Activated CD4-positive, alpha-beta memory T cell treated with anti-CD3 and anti-CD28 coated beads for 36 hours (primary cell): ENCODE measurements at regions not wholly inside any gene's neighbourhood (a gene's known extent, or its start where the extent isn't known, plus 50 kb on each side); places are given as distances from the start of the nearest gene placed in this dataset.

Experiments used
- CTCF ChIA-PET: fragments of 350-600 bp; sonication (Branson Sonifier 250); formaldehyde crosslinking; loops from one replicate; lab custom pipeline; 2021; ENCODE audit warnings: antibody characterized with exemption, inconsistent platforms; lab: Charles Lee
- POLR2A ChIA-PET: fragments of 350-600 bp; sonication (Branson Sonifier 250); formaldehyde crosslinking; loops from one replicate; lab custom pipeline; 2021; ENCODE audit warnings: antibody characterized with exemption; lab: Charles Lee
- DNase-seq: peaks from one replicate; pipeline ENCODE4 v3.0.0-alpha.2; 2020
- H3K27ac Mint-ChIP-seq: one replicate; pipeline ENCODE4 v1.8.0; 2021; ENCODE audit warnings: mixed read lengths
- H3K27me3 Mint-ChIP-seq: one replicate; pipeline ENCODE4 v1.8.0; 2021; ENCODE audit warnings: mixed read lengths
- H3K36me3 Mint-ChIP-seq: one replicate; pipeline ENCODE4 v1.8.0; 2021; ENCODE audit warnings: mixed read lengths
- H3K4me1 Mint-ChIP-seq: one replicate; pipeline ENCODE4 v1.8.0; 2021; ENCODE audit warnings: low read depth, mixed read lengths
- H3K4me3 Mint-ChIP-seq: one replicate; pipeline ENCODE4 v1.8.0; 2021; ENCODE audit warnings: mild to moderate bottlenecking, mixed read lengths
- H3K9me3 Mint-ChIP-seq: one replicate; pipeline ENCODE4 v1.8.0; 2021; ENCODE audit warnings: mixed read lengths
- intact Hi-C: fragments of 100-400 bp; cut with micrococcal nuclease; formaldehyde crosslinking; loops from one replicate; pipeline ENCODE4 v1.15.1; 2023

DNA sequence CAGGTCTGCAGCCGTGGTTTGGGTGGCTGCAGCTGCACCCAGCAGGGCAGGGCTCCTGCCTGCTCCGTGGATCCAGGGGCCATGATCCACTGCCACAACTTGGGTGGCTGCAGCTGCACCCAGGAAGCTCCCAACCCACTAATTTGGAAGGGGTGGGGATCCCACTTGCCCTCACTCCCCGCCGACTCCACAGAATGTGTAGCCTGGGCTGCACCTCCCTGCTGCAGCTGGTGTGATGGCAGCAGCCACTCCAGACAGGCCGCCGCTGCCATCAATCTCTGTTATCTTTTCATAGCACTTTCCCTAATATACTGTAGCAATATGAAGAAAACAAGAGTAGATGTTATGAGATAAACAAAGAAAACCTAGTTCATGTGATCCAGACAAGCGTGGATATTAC, 137.8 kb upstream of the CNTN3 start:
- no peak for DNase-seq
- H3K27me3 Mint-ChIP-seq: no peaks in the 10 kb centered on the region
- no peaks in the 10 kb centered on the region for H3K36me3 Mint-ChIP-seq
- H3K4me3 Mint-ChIP-seq: no peak overlapping the region
- H3K9me3 Mint-ChIP-seq: peaks cover 16% of the 10 kb centered on the region
- H3K27ac Mint-ChIP-seq: no peak overlapping the region
- no peaks in the 10 kb centered on the region for H3K4me1 Mint-ChIP-seq
- intact Hi-C loops: no loop called here
- ChIA-PET CTCF (no interaction called here), POLR2A (no interaction called here)

DNA sequence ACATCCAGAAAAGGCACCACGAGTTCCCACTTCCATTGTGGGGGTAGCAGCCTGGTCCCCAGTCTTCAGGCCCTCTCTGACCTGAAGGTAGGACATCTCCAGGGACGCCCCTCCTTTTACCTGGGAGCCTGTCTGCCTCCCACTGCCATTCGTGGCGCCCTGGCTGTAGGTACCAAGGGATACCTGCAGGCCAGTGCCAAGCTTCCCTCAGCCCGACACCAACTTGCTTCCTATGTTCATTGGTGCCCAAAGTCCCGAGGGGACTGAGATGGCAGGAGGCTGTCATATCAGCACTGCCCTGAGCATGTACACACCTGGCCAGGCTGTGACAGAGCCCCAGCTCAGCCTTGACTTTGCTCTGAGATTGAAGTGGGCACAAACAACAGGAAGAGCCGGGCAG, 137.3 kb upstream of the CNTN3 start:
- H3K4me3 Mint-ChIP-seq: no peak overlapping the region
- ChIA-PET CTCF (no interaction called here), POLR2A (no interaction called here)
- no peaks in the 10 kb centered on the region for H3K4me1 Mint-ChIP-seq
- no peaks in the 10 kb centered on the region for H3K27me3 Mint-ChIP-seq
- DNase-seq: no peak
- H3K36me3 Mint-ChIP-seq: no peaks in the 10 kb centered on the region
- H3K9me3 Mint-ChIP-seq: peaks cover 19% of the 10 kb centered on the region
- intact Hi-C loops: no loop called here
- H3K27ac Mint-ChIP-seq: no peak overlapping the region

DNA sequence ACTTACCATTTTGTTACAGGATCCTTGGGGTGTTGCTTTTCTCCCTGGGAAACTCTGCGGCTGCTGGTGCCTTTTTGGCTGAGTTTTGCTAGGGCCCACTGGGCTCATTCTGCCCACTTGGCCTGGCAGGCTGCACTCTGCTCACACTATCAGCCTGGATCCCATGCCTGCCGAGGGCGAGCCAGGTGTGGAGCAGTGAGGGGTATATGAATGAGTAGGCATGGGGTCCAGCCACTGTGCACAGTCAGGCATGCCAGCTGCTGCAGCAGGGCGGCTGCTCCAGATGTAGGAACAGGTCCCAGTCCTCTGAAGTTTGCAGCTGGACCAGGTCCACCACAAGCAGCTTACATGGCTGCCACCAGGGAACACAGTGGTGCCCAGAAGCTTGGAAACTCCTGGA, 136.4 kb upstream of the CNTN3 start:
- Mint-ChIP-seq H3K36me3 (no peaks in the 10 kb centered on the region), H3K4me1 (no peaks in the 10 kb centered on the region), H3K4me3 (no peak overlapping the region), H3K9me3 (peaks cover 21% of the 10 kb centered on the region), H3K27ac (no peak overlapping the region), H3K27me3 (no peaks in the 10 kb centered on the region)
- POLR2A ChIA-PET: no interaction called here
- DNase-seq: no peak
- CTCF ChIA-PET: no interaction called here
- intact Hi-C loops: no loop called here

DNA sequence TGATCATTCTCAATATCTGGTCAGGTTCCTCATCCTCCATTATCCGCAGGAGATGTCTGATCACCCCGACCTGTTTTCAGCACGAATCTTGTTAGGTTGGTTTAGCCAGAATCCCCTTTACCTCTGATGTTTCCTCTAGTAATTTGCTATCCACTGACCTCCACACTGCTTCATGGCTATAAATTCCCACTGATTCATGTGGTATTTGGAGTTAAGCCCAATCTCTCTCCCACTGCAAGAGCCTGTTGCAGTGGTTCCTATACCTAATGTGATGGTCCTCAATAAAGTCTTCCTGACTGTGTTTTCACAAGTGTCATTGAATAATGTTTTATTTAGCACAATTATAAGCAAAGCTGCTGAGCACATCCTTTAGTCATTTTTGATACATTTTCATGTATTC, 124.8 kb upstream of the CNTN3 start:
- no peaks in the 10 kb centered on the region for H3K36me3 Mint-ChIP-seq
- DNase-seq: no peak
- H3K9me3 Mint-ChIP-seq: peaks cover 12% of the 10 kb centered on the region
- intact Hi-C loops: no loop called here
- H3K27me3 Mint-ChIP-seq: no peaks in the 10 kb centered on the region
- H3K4me3 Mint-ChIP-seq: no peak overlapping the region
- CTCF ChIA-PET: no interaction called here
- H3K27ac Mint-ChIP-seq: no peak overlapping the region
- no peaks in the 10 kb centered on the region for H3K4me1 Mint-ChIP-seq
- POLR2A ChIA-PET: no interaction called here

DNA sequence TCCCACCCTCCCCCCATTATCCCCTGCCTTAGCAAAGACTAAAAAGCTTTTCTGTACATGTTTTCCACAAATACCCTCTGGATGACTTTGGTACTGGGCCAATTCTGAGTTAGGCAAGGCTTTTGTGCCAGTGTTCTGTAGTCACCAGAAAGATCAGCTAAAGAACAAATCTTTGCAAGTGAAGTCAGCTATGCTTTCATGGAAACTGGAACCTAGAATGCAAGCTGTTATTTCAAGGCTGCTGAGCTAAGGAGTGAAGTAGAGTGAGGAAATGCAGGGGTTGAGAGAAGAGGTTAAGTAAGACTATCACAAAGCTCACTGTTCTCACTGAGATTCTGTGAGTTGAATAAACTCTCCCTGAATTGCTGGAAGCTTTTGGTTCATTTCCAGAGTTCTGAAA, 107.8 kb upstream of the CNTN3 start:
- Mint-ChIP-seq H3K36me3 (no peaks in the 10 kb centered on the region), H3K27ac (no peak overlapping the region), H3K4me1 (no peaks in the 10 kb centered on the region), H3K27me3 (no peaks in the 10 kb centered on the region), H3K4me3 (no peak overlapping the region), H3K9me3 (peaks cover 16% of the 10 kb centered on the region)
- ChIA-PET POLR2A (no interaction called here), CTCF (no interaction called here)
- no peak for DNase-seq
- intact Hi-C loops: no loop called here

DNA sequence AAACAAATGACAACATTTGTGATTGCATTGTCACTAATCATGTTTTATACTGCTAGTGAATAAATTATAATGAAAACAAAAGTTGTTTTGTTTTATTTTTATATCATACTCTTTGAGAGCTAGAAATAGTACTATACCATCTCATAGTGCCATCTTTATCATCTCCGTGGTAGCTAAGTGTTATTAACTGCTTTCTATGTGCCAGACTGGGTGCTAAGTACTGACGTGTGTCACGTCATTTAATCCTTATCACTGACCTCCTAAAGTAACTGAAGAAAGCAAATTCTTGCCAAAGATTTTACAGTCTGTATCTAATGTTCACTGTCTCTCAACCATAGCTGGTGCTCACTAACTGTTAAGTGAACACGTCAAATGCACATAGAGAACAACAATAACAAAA, 99.5 kb upstream of the CNTN3 start:
- POLR2A ChIA-PET: no interaction called here
- H3K4me1 Mint-ChIP-seq: no peaks in the 10 kb centered on the region
- no peak overlapping the region for H3K27ac Mint-ChIP-seq
- no peak for DNase-seq
- no peak overlapping the region for H3K4me3 Mint-ChIP-seq
- H3K27me3 Mint-ChIP-seq: no peaks in the 10 kb centered on the region
- peaks cover 35% of the 10 kb centered on the region for H3K9me3 Mint-ChIP-seq
- H3K36me3 Mint-ChIP-seq: no peaks in the 10 kb centered on the region
- intact Hi-C loops: no loop called here
- CTCF ChIA-PET: no interaction called here

DNA sequence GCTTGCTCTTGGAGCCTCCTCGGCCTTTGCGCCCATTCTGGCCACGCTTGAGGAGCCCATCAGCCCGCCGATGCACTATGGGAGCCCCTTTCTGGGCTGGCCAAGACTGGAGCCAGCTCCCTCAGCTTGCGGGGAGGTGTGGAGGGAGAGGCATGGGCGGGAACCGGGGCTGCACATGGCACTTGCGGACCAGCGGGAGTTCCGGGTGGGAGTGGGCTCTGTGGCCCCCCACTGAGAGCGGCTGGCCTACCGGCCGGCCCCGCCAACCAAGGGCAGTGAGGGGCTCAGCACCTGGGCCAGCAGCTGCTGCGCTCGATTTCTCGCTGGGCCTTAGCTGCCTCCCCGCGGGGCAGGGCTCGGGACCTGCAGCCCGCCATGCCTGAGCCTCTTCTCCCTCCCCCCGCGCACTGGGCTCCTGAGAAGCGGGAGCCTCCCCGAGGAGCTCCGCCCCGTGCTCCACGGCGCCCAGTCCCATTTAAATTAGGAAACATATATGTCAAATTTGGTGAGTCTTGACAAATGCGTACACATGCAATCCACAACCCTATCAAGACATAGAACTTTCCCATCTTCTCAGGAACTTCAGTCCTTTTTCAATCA, 97.6 kb upstream of the CNTN3 start:
- H3K27me3 Mint-ChIP-seq: no peaks in the 10 kb centered on the region
- ChIA-PET CTCF (no interaction called here), POLR2A (no interaction called here)
- H3K4me1 Mint-ChIP-seq: no peaks in the 10 kb centered on the region
- DNase-seq: no peak
- intact Hi-C loops: no loop called here
- H3K4me3 Mint-ChIP-seq: no peak overlapping the region
- no peaks in the 10 kb centered on the region for H3K36me3 Mint-ChIP-seq
- no peak overlapping the region for H3K27ac Mint-ChIP-seq
- peaks cover 30% of the 10 kb centered on the region for H3K9me3 Mint-ChIP-seq

DNA sequence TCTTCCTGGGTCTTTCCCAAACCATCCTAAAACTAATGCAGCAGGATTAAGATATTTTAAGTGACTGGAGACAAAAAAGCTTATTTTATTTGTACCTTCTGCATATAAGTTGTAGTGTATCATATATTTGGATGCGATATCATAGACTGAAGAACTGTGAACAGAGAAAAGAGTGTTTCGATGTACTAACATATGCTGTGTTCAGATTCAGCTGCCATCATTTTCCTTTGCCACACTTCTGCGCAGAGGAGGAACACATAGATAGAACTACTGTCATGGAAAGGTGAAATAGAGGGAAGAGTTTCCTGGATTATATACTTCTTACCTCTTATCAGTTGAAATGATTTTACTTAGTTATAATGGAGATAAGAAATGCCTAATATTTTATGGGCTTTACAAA, 95.5 kb upstream of the CNTN3 start:
- H3K27ac Mint-ChIP-seq: no peak overlapping the region
- intact Hi-C loops: no loop called here
- H3K36me3 Mint-ChIP-seq: no peaks in the 10 kb centered on the region
- DNase-seq: no peak
- no peak overlapping the region for H3K4me3 Mint-ChIP-seq
- CTCF ChIA-PET: no interaction called here
- H3K4me1 Mint-ChIP-seq: no peaks in the 10 kb centered on the region
- peaks cover 34% of the 10 kb centered on the region for H3K9me3 Mint-ChIP-seq
- POLR2A ChIA-PET: no interaction called here
- H3K27me3 Mint-ChIP-seq: no peaks in the 10 kb centered on the region

DNA sequence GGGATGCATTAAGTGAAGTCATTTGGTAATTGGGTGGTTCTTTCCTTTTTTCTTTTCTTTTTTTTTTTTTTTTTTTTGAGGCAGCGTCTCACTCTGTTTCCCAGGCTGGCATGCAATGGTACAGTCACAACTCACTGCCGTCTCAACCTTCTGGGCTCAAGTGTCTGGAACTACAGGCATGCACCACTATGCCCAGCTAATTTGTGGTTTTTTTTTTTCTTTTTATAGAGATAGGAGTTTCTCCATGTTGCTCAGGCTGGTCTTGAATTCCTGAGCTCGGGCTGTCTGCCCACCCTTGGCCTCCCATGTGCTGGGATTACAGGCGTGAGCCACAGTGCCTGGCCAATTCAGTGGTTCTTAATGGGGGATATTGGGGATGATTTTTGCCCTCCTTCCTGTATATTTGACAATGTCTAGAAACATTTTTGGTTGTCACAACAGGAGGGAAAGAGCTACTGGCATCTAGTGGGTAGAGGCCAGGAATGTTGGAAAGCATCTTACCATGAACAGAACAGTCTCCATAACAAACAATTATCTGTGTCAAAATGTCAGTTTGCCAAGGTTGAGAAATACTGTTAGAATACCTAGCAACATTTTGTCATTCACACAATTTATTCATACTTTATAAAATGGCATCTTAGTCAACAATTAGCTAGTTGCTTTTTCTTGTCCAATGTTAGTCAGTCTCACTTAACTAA, 79.4 kb upstream of the CNTN3 start:
- ChIA-PET POLR2A (no interaction called here), CTCF (no interaction called here)
- Mint-ChIP-seq H3K36me3 (no peaks in the 10 kb centered on the region), H3K4me1 (no peaks in the 10 kb centered on the region), H3K27me3 (no peaks in the 10 kb centered on the region), H3K4me3 (no peak overlapping the region), H3K9me3 (peaks cover 13% of the 10 kb centered on the region), H3K27ac (no peak overlapping the region)
- DNase-seq: no peak
- intact Hi-C loops: no loop called here

DNA sequence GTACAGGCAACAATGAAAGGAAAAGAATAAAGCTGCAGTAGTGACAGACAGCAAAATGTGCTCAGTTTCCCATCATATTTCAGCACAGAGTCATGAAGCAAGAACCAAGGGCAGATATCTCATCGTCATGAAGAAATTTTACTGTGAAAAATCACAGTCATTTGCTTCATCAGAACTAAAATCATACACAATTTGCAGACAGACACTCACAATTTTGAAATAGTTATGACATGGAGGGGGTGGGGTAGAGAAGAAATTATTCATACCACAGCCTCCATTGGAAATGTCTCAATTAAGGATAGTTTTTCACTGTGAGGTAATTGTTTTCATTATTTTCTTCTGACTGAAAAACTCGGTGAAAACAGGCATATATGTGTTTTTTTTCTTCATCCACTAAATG, 78.8 kb upstream of the CNTN3 start:
- intact Hi-C loops: no loop called here
- Mint-ChIP-seq H3K27me3 (no peaks in the 10 kb centered on the region), H3K27ac (no peak overlapping the region), H3K4me1 (no peaks in the 10 kb centered on the region), H3K36me3 (no peaks in the 10 kb centered on the region), H3K9me3 (peaks cover 13% of the 10 kb centered on the region), H3K4me3 (no peak overlapping the region)
- ChIA-PET CTCF (no interaction called here), POLR2A (no interaction called here)
- DNase-seq: no peak

DNA sequence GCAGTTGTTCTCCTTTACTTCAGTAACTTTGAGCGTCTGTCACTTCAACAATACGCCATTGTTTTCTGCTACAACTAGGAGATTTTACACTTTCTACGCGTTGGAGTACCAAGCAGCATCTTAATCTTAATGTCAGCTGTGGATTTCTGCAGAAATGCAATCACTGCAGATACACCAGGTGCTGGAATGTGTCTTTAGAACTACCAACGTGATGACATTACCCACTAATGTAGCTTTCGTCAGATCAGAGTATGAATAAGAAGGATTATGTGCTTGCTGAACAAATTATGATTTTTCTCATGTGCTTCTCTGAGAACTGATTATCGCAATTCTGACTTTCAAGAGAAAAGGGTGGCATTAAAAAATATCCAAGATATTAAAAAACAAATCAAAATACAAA, 77.5 kb upstream of the CNTN3 start:
- Mint-ChIP-seq H3K27me3 (no peaks in the 10 kb centered on the region), H3K9me3 (peaks cover 17% of the 10 kb centered on the region), H3K36me3 (no peaks in the 10 kb centered on the region), H3K27ac (no peak overlapping the region), H3K4me1 (no peaks in the 10 kb centered on the region), H3K4me3 (no peak overlapping the region)
- ChIA-PET POLR2A (no interaction called here), CTCF (no interaction called here)
- DNase-seq: no peak
- intact Hi-C loops: no loop called here

DNA sequence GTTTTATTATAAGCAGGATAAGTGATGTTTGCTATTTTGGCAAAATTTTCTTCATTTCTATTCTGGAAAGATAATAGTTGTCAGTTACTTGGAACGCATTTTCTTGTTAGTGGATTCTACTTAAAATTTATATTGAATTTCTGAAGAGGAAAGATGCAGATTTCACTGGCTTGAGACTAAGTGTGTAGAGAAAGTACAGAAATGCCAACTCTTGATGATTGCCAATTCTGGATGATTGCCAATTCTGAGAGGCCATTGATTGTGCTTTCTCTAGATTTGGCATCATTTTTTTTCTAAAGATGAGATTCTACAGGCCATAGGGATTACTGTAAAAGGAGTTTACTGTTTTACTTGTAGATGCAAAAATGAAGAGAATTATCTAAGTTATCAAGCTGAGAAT, 58.9 kb upstream of the CNTN3 start:
- DNase-seq: no peak
- Mint-ChIP-seq H3K9me3 (peaks cover 13% of the 10 kb centered on the region), H3K4me3 (no peak overlapping the region), H3K27ac (no peak overlapping the region), H3K36me3 (no peaks in the 10 kb centered on the region), H3K4me1 (no peaks in the 10 kb centered on the region), H3K27me3 (no peaks in the 10 kb centered on the region)
- POLR2A ChIA-PET: no interaction called here
- intact Hi-C loops: no loop called here
- CTCF ChIA-PET: no interaction called here

DNA sequence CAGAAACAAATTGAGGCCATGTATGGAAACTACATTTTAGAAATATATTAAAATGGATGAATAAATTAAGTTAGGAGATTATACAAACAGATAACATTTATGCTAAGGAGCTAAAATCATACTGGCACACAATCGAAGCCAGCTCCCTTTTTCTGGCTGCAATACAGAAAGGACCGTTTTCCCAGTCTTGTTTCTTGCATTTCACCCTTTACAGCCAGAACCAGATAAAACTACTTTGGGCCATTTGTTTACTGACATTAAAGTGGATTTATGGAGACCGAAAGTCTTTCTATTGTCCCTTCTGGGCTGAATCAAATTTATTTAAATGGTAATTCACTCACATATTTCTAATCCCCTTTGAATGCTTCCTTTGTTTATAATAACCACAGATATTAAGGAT, 50.1 kb upstream of the CNTN3 start:
- H3K27me3 Mint-ChIP-seq: no peaks in the 10 kb centered on the region
- intact Hi-C loops: no loop called here
- H3K27ac Mint-ChIP-seq: no peak overlapping the region
- no peak overlapping the region for H3K4me3 Mint-ChIP-seq
- no peaks in the 10 kb centered on the region for H3K4me1 Mint-ChIP-seq
- no peaks in the 10 kb centered on the region for H3K36me3 Mint-ChIP-seq
- peaks cover 22% of the 10 kb centered on the region for H3K9me3 Mint-ChIP-seq
- POLR2A ChIA-PET: no interaction called here
- no peak for DNase-seq
- CTCF ChIA-PET: no interaction called here
